Transverse colon (tissue), 4 donors: ENCODE measurements at regions not wholly inside any gene's neighbourhood (a gene's known extent, or its start where the extent isn't known, plus 50 kb on each side); places are given as distances from the start of the nearest gene placed in this dataset.

Experiments used
- EP300 ChIP-seq: sonication (generic); formaldehyde crosslinking; IDR thresholded peaks from one replicate; pipeline ENCODE4 v1.6.1; 2017; ENCODE audit warnings: antibody characterized with exemption, low read depth
- POLR2A ChIP-seq: fragments of 450-650 bp; IDR thresholded peaks from one replicate; pipeline ENCODE4 v1.6.1; 2016; ENCODE audit warnings: antibody characterized with exemption, mild to moderate bottlenecking, moderate library complexity
- POLR2AphosphoS5 ChIP-seq, 3 donors: sonication (generic); formaldehyde crosslinking; IDR thresholded peaks; one replicate each; pipeline ENCODE4 v1.6.1; 2016; ENCODE audit warnings: antibody characterized with exemption in 3 of 3
- TF ChIP-seq, protein P1 (sequence below), 5 experiments: fragments of 200-600 bp in 3 of 5; fragments of 450-650 bp in 2 of 5; sonication (generic) in 3 of 5; IDR thresholded peaks; 1 replicate in 2 of 5; 2 replicates in 3 of 5; pipeline ENCODE4 v1.5.1; 2016 to 2017; ENCODE audit warnings: antibody characterized with exemption in 5 of 5, inconsistent platforms in 3 of 5, mild to moderate bottlenecking in 2 of 5, moderate library complexity in 1 of 5

DNA sequence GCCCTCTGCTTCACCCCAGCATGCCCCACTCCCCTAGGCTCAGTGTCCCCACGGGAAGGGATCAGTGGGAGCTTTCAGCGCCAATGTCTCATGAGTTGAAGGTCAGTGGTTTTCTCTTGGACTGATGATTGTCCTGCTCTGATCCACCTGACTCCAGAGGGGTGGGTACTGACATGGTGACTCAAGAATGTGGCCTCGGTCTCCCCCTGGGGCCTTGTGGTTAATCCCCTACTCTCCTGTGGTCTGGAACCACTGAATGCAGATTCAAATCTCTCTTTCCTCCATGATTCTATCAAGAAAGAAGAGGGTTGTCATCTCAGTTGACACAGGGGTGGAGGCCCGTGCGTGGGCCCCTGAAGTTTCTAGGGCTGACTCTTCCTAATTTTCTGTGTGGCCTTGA lies 176.9 kb downstream of the RPS24 start:
- TF ChIP-seq, protein P1, sequence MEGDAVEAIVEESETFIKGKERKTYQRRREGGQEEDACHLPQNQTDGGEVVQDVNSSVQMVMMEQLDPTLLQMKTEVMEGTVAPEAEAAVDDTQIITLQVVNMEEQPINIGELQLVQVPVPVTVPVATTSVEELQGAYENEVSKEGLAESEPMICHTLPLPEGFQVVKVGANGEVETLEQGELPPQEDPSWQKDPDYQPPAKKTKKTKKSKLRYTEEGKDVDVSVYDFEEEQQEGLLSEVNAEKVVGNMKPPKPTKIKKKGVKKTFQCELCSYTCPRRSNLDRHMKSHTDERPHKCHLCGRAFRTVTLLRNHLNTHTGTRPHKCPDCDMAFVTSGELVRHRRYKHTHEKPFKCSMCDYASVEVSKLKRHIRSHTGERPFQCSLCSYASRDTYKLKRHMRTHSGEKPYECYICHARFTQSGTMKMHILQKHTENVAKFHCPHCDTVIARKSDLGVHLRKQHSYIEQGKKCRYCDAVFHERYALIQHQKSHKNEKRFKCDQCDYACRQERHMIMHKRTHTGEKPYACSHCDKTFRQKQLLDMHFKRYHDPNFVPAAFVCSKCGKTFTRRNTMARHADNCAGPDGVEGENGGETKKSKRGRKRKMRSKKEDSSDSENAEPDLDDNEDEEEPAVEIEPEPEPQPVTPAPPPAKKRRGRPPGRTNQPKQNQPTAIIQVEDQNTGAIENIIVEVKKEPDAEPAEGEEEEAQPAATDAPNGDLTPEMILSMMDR (IDR thresholded peaks at IDR 0.05): no peak
- TF ChIP-seq POLR2AphosphoS5 (IDR thresholded peaks at IDR 0.05): no peak
- TF ChIP-seq EP300: no peak
- TF ChIP-seq POLR2A: no peak
